HEK293T (cell line): ENCODE measurements at regions not wholly inside any gene's neighbourhood (a gene's known extent, or its start where the extent isn't known, plus 50 kb on each side); places are given as distances from the start of the nearest gene placed in this dataset.

Source experiments
- ARNT ChIP-seq: fragments of 450-650 bp; IDR thresholded peaks from 2 replicates; pipeline ENCODE4 v1.6.1; 2017; ENCODE audit warnings: mild to moderate bottlenecking
- BHLHE40 ChIP-seq: fragments of 450-650 bp; IDR thresholded peaks from 2 replicates; pipeline ENCODE4 v1.6.1; 2016; ENCODE audit warnings: mild to moderate bottlenecking, moderate library complexity, borderline replicate concordance
- ELF4 ChIP-seq: fragments of 450-650 bp; IDR thresholded peaks from 2 replicates; pipeline ENCODE4 v1.6.1; 2017; ENCODE audit warnings: antibody characterized with exemption
- FOXA1 ChIP-seq: fragments of 450-650 bp; IDR thresholded peaks from 2 replicates; pipeline ENCODE4 v1.6.1; 2016; ENCODE audit warnings: mild to moderate bottlenecking
- FOXK2 ChIP-seq: fragments of 450-650 bp; IDR thresholded peaks from 2 replicates; pipeline ENCODE4 v1.6.1; 2016; ENCODE audit warnings: mild to moderate bottlenecking
- FOXM1 ChIP-seq: fragments of 450-650 bp; IDR thresholded peaks from 2 replicates; pipeline ENCODE4 v1.6.1; 2017; ENCODE audit warnings: mild to moderate bottlenecking, borderline replicate concordance
- HDGF ChIP-seq: fragments of 450-650 bp; IDR thresholded peaks from 2 replicates; pipeline ENCODE4 v1.6.1; 2017; ENCODE audit warnings: antibody characterized with exemption, borderline replicate concordance
- L3MBTL2 ChIP-seq: fragments of 450-650 bp; conservative IDR thresholded peaks from 2 replicates; pipeline ENCODE4 v1.6.1; 2016; ENCODE audit warnings: mild to moderate bottlenecking
- LEF1 ChIP-seq: fragments of 450-650 bp; IDR thresholded peaks from 2 replicates; pipeline ENCODE4 v1.6.1; 2017; ENCODE audit warnings: mild to moderate bottlenecking, borderline replicate concordance
- NFRKB ChIP-seq: fragments of 450-650 bp; IDR thresholded peaks from 2 replicates; pipeline ENCODE4 v1.6.1; 2016; ENCODE audit warnings: mild to moderate bottlenecking, moderate library complexity
- PKNOX1 ChIP-seq: fragments of 450-650 bp; IDR thresholded peaks from 2 replicates; pipeline ENCODE4 v1.6.1; 2016
- SP1 ChIP-seq: fragments of 450-650 bp; IDR thresholded peaks from 2 replicates; pipeline ENCODE4 v1.6.1; 2017
- SUZ12 ChIP-seq: fragments of 450-650 bp; IDR thresholded peaks from 2 replicates; pipeline ENCODE4 v1.6.1; 2016; ENCODE audit warnings: mild to moderate bottlenecking
- TARDBP ChIP-seq: fragments of 450-650 bp; IDR thresholded peaks from 2 replicates; pipeline ENCODE4 v1.6.1; 2016

GRCh38 chr17:34769049-34769448 is 189.7 kb downstream of the TMEM132E start:
- no peak for TF ChIP-seq SP1
- no peak for TF ChIP-seq FOXM1
- no peak for TF ChIP-seq SUZ12
- TF ChIP-seq PKNOX1: no peak
- TF ChIP-seq NFRKB: no peak
- no peak for TF ChIP-seq FOXA1
- no peak for TF ChIP-seq ARNT
- no peak for TF ChIP-seq BHLHE40
- no peak for TF ChIP-seq LEF1
- TF ChIP-seq ELF4: no peak
- no peak for TF ChIP-seq FOXK2
- no peak for TF ChIP-seq HDGF
- TF ChIP-seq L3MBTL2: no peak
- TF ChIP-seq TARDBP: no peak
